SU-DHL-6 (cell line): ENCODE measurements at regions not wholly inside any gene's neighbourhood (a gene's known extent, or its start where the extent isn't known, plus 50 kb on each side); places are given as distances from the start of the nearest gene placed in this dataset.

Experiments
- CTCF ChIP-seq: fragments of 200-600 bp; sonication (generic); IDR thresholded peaks from one replicate; pipeline ENCODE4 v1.5.1; 2017; ENCODE audit warnings: antibody characterized with exemption, mild to moderate bottlenecking, low read length, moderate library complexity; ENCODE audit not compliant: insufficient read depth, poor library complexity, severe bottlenecking
- EZH2phosphoT487 ChIP-seq: fragments of 200-600 bp; sonication (generic), shearing (Covaris generic); conservative IDR thresholded peaks from 2 replicates; pipeline ENCODE4 v1.6.1; 2018; ENCODE audit warnings: mild to moderate bottlenecking, antibody characterized with exemption, low read length, moderate library complexity, mixed read lengths

GRCh38 chr15:70219256-70219895 lies 121.7 kb upstream of the TLE3 start:
- TF ChIP-seq CTCF = no peak
- no peak for TF ChIP-seq EZH2phosphoT487
